ENCODE measurements at regions not wholly inside any gene's neighbourhood (a gene's known extent, or its start where the extent isn't known, plus 50 kb on each side); places are given as distances from the start of the nearest gene placed in this dataset.

GRCh38 chr10:89887406-89887805 lies 186.0 kb downstream of the KIF20B start:
- peak; percentile 60 for DNase-seq (ENCODE audit: low spot score)

- peak; percentile 74 for DNase-seq (ENCODE audit: low spot score)
Measured at GRCh38 chr10:89887830-89888229, 186.4 kb downstream of the KIF20B start.

- DNase-seq (ENCODE audit: low spot score) = peak; percentile 92
Measured at GRCh38 chr10:89888321-89889070, 187.1 kb downstream of the KIF20B start.

GRCh38 chr10:89889606-89890005 lies 188.2 kb downstream of the KIF20B start:
- DNase-seq (ENCODE audit: low spot score) = peak; percentile 42

GRCh38 chr10:89891006-89891535 lies 189.7 kb downstream of the KIF20B start:
- no peak for DNase-seq (ENCODE audit: low spot score)

- DNase-seq (ENCODE audit: low spot score) = no peak
Measured at GRCh38 chr10:89894051-89894450, 192.7 kb downstream of the KIF20B start.

GRCh38 chr10:89900554-89900953 lies 199.2 kb downstream of the KIF20B start:
- DNase-seq (ENCODE audit: low spot score) = no peak

GRCh38 chr10:89901895-89902294 lies 200.5 kb downstream of the KIF20B start:
- no peak for DNase-seq (ENCODE audit: low spot score)

GRCh38 chr10:89904755-89905154 lies 203.4 kb downstream of the KIF20B start:
- DNase-seq (ENCODE audit: low spot score) = no peak

- DNase-seq (ENCODE audit: low spot score) = no peak
Measured at GRCh38 chr10:89909752-89910151, 208.4 kb downstream of the KIF20B start.

- no peak for DNase-seq (ENCODE audit: low spot score)
Measured at GRCh38 chr10:89915021-89915420, 213.6 kb downstream of the KIF20B start.

GRCh38 chr10:89915968-89916367 lies 214.6 kb downstream of the KIF20B start:
- DNase-seq (ENCODE audit: low spot score) = no peak

GRCh38 chr10:89916468-89917215 lies 215.3 kb downstream of the KIF20B start:
- no peak for DNase-seq (ENCODE audit: low spot score)

GRCh38 chr10:89921403-89921802 lies 220.0 kb downstream of the KIF20B start:
- DNase-seq (ENCODE audit: low spot score) = no peak

- no peak for DNase-seq (ENCODE audit: low spot score)
Measured at GRCh38 chr10:89923661-89924060, 222.3 kb downstream of the KIF20B start.

GRCh38 chr10:89924261-89924660 lies 222.9 kb downstream of the KIF20B start:
- no peak for DNase-seq (ENCODE audit: low spot score)

GRCh38 chr10:89926736-89927135 lies 225.3 kb downstream of the KIF20B start:
- no peak for DNase-seq (ENCODE audit: low spot score)

- DNase-seq (ENCODE audit: low spot score) = peak; percentile 15
Measured at GRCh38 chr10:89929282-89930026, 228.1 kb downstream of the KIF20B start.

GRCh38 chr10:89937494-89937893 lies 236.1 kb downstream of the KIF20B start:
- no peak for DNase-seq (ENCODE audit: low spot score)

- no peak for DNase-seq (ENCODE audit: low spot score)
Measured at GRCh38 chr10:89940076-89940475, 238.7 kb downstream of the KIF20B start.

GRCh38 chr10:89942217-89942616 lies 240.8 kb downstream of the KIF20B start:
- no peak for DNase-seq (ENCODE audit: low spot score)

- DNase-seq (ENCODE audit: low spot score) = no peak
Measured at GRCh38 chr10:89944138-89944537, 242.7 kb downstream of the KIF20B start.

All from NAMALWA (cell line).